CD4-positive, alpha-beta T cell treated with Interferon gamma for 1 hour (primary cell): ENCODE measurements at regions not wholly inside any gene's neighbourhood (a gene's known extent, or its start where the extent isn't known, plus 50 kb on each side); places are given as distances from the start of the nearest gene placed in this dataset.
"Not testable (repeated sequence)": the region's sequence is repeated elsewhere in the genome, so short reads cannot be mapped to it uniquely, and the experiment has no call there.

ENCODE experiments used
- DNase-seq: peaks from one replicate; pipeline ENCODE4 v3.0.0-alpha.2; 2020

DNA sequence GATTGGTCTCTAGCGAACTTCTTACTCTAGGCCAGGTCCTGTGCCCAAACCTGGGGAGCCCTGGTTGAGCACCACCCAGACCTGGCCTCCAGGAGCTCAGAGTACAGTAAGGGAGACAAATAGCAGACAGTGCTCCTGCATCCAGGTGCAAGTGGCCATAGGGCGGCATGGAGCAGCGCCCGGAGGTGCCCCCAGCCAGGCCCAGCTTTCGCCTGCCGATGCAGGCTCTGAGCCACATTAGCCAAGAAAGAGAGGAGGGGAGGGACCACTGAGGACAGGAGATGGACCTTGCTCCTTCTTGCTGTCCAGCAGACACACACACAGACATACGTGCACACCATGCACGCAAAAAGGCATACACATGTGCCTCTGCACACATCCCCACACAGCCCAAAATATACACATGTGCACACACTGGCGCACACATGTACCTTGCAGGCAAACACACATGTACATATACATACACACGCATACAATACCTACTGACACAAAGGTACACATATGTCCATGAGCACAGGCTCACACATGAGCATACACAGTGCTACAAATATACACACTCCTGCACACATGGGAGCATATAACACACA lies 68.7 kb upstream of the FGF3 start:
- no peak for DNase-seq

DNA sequence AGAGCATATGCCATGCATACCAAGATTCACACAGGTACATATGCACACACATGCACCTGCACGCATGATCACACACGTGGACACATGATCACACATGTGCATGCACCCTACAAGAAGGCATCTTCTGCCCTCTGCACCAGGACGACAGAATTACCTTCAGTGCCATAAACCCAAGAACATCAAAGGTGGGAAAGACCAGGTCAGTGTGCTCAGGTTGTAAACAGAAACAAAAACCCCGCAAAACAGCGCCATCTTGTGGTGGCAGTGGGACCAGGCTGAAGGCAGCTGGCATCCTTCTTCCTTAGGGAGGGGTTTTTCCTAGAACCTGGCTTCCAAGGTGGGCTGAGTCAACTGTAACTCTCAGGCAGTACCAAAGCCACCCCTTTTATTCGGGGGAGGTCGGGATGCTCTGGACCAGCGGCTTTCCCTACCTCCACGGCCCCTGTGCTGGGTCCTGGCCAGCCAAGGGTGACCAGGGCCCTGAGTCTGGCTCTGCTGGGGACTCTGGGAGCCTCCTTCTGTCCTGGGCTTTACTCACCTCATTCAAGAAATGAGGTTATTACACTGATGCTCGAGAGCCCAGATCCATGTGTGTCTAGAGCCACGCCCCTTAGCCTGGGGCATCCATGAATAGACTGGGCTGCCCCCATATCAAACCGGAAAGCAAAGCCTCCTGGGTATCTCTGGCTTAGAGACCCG lies 69.4 kb upstream of the FGF3 start:
- peak; percentile 20 for DNase-seq

GRCh38 chr11:69889400-69890318 lies 70.4 kb upstream of the FGF3 start:
- no peak for DNase-seq

- no peak for DNase-seq
Observed at GRCh38 chr11:69890476-69890875, 71.3 kb upstream of the FGF3 start.

GRCh38 chr11:69891421-69892236 lies 72.4 kb upstream of the FGF3 start:
- DNase-seq = no peak

DNA sequence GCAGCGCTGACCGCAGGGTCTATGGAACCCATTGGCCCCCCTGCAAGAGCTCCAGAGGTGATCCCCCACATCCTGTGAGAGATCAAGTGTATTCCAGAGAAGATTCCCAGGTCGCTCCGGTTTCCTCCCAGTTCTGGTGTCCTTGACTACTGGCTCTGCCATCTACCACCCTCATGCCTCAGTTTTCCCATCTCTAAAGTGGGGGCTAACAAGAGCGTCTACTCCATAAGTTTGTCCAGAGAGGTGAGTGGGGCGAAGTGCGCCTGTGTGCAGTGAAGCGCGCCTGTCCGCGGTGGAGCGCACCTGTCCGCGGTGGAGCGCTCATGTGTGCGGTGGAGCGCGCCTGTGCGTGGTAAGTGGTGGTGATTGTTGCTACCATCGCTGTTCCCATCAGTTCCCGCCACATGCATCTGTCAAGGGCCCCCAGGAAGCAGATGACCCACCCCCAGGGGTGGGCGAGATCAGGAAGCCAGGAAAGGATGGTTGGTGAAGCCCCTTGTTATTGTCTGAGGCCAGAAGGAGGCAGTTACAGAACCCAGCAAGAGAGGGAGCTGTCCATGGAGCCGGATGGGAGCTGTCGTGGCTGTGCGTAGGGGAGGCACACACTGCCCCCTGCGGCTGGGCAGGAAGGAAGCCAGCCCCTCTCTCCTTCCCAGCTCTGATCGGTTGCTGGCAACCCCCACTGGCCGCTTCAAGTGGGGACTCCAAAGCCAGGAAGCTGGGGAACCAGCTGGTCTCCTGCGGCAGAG lies 73.2 kb upstream of the FGF3 start:
- no peak for DNase-seq

- DNase-seq = no peak
Observed at GRCh38 chr11:69892986-69893555, 73.9 kb upstream of the FGF3 start.

GRCh38 chr11:69893631-69894030 lies 74.4 kb upstream of the FGF3 start:
- DNase-seq = no peak

GRCh38 chr11:69894181-69894611 lies 75.0 kb upstream of the FGF3 start:
- DNase-seq = no peak

GRCh38 chr11:69894648-69895047 lies 75.4 kb upstream of the FGF3 start:
- no peak for DNase-seq

DNA sequence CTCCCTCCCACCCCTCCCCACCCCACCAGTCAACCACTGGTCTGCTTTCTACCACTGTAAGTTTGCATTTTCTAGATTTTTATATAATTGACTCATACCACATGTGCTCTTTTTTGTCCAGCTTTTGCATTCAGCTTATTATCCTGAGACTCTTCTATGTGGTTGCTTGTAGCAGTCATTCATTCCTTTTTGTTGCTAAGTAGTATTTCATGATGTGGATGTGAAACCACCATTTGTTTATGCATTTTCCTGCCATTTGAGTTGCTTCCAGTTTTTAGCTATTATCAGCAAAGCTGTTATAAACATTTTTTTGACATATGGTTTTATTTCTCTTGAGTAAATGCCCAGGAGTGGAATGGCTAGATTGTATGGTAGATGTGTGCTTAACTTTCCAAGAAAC lies 77.0 kb upstream of the FGF3 start:
- DNase-seq = no peak

DNA sequence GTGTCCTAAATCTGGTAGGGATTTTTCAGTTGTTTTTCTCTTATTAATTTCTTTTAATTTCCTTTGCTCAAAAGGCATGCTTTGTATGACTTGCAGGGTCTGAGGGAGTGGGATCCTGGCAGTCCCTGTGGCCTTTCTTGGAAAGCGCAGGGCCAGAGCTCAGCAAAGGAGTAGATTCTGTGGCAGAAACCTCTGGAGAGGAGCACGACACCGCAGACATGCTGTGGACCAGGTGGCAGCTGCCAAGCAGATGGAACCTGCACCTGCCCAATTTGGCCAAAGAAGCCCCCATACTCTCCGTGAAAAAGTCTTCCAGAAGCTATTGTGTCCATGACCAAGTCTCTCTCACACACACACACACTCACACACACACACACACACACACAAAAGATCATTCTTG lies 78.9 kb upstream of the FGF3 start:
- DNase-seq = no peak

GRCh38 chr11:69899957-69900821 lies 81.0 kb upstream of the FGF3 start:
- no peak for DNase-seq

DNA sequence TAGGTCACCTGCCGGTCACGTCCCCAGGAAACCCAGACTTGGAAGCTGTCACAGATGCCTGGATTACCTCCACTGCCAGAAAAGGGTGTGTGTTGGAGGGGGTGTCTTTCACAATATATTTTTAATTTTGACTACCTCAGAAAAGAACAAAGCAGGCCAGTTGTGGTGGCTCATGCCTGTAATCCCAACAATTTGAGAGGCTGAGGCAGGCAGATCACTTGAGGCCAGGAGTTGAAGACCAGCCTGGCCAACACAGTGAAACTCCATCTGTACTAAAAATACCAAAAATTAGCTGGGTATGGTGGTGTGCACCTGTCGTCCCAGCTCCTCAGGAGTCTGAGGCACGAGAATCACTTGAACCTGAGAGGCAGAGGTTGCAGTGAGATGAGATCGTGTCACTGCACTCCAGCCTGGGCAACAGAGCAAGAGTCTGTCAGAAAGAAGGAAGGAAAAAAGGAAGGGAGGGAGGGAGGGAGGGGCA lies 81.6 kb upstream of the FGF3 start:
- DNase-seq = not testable (repeated sequence)

- no peak for DNase-seq
Observed at GRCh38 chr11:69902337-69902736, 83.1 kb upstream of the FGF3 start.

GRCh38 chr11:69903211-69903610 lies 84.0 kb upstream of the FGF3 start:
- no peak for DNase-seq

DNA sequence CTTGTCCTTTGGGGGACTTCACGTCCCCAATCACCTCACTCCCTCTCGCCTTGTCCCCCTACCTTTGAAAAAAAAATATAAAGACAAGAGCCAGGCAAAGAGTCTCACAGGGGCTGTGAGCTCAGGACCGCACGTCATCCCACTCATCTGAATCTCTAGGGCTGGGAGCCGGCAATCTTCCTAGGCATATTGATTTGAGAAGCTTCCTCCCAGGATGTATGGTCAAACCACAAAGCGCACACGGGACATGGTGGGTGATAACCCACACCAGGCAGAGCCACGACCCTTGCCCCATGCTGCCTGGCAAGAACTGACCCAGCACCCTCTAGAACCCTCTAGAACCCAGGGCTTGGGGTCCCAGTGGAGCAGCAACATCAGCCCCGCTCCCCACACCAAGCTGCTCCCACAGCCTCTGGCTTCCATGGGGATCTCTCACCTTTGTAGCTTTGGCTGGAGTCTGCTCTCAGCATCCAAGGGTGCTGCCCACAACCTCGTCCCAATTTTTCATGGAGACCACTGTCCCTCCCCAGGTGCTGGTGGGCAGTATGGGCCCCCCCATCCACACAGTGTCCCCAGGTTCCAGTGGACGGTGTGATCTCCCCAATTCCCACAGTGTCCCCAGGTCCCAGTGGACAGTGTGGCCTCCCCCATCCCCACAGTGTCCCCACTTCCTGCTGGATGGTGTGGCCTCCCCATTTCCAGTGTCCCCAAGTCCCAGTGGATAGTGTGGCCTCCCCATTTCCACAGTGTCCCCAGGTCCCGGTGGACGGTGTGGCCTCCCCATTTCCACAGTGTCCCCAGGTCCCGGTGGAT lies 85.2 kb upstream of the FGF3 start:
- no peak for DNase-seq

GRCh38 chr11:69904974-69905535 lies 85.8 kb upstream of the FGF3 start:
- DNase-seq = no peak
